Breast epithelium (tissue), 3 donors: ENCODE measurements at regions not wholly inside any gene's neighbourhood (a gene's known extent, or its start where the extent isn't known, plus 50 kb on each side); places are given as distances from the start of the nearest gene placed in this dataset.

Experiments used
- CTCF ChIP-seq, 3 donors: fragments of 450-650 bp; IDR thresholded peaks; one replicate each; pipeline ENCODE4 v1.5.1; 2016 to 2017; ENCODE audit warnings: antibody characterized with exemption in 3 of 3, mild to moderate bottlenecking in 3 of 3, moderate library complexity in 3 of 3
- POLR2AphosphoS5 ChIP-seq, 3 donors: sonication (generic); formaldehyde crosslinking; IDR thresholded peaks; one replicate each; pipeline ENCODE4 v1.6.1; 2017; ENCODE audit warnings: antibody characterized with exemption in 3 of 3

GRCh38 chr21:33162436-33162951 lies 67.2 kb upstream of the IFNAR2 start:
- no peak for TF ChIP-seq POLR2AphosphoS5 (IDR thresholded peaks at IDR 0.05)
- no peak for TF ChIP-seq CTCF (IDR thresholded peaks at IDR 0.05)
